C4-2B (cell line): ENCODE measurements at regions not wholly inside any gene's neighbourhood (a gene's known extent, or its start where the extent isn't known, plus 50 kb on each side); places are given as distances from the start of the nearest gene placed in this dataset.

Experiments
- H3K27ac ChIP-seq: fragments of 450-650 bp; 2 replicates; pipeline ENCODE4 v1.5.1; 2017
- ZFX ChIP-seq: fragments of 450-650 bp; IDR thresholded peaks from 2 replicates; pipeline ENCODE4 v1.6.1; 2017
- TF ChIP-seq, protein P1 (sequence below): fragments of 450-650 bp; conservative IDR thresholded peaks from 2 replicates; pipeline ENCODE4 v1.5.1; 2017; ENCODE audit warnings: mild to moderate bottlenecking

DNA sequence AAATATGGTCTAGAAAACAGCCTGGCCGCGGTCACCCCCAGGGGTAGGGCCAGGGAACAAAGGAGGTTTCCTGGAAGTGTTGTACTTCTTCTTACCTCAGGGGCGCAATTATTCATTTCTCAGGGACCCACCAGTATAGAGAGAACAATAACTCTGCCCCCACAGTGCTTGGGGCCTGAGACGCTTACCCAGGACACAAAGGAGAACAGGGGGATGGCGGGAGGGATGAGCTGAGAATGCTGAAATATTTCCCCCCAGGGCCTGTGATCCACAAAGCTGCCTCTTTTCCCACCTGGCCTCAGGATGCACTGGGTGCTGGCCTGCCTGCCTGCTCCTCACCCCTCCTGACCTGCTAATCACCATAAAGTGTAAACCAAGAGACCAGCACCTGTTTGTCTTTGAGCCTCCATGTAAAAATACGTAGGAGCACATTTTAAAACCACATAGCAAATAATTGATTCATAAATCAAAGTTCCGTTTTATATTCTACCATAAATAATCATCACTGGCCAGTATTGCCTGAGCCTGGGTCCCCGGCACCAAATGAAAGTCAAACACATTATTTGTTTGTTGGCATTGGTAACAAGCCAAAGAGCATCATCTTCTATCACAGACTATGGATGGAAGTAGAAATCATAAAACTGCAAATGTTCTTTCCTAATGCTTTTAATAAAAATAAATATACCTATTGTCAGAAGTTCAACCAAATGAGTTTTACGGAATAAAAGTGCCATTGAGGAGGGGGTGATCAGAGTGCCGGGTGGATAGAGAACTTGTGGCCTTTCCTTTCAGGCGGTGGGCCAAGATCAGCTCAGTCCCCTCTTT is 67.3 kb upstream of the RMDN2 start:
- no peak overlapping the region for H3K27ac ChIP-seq
- no peak for TF ChIP-seq ZFX
- TF ChIP-seq, protein P1, sequence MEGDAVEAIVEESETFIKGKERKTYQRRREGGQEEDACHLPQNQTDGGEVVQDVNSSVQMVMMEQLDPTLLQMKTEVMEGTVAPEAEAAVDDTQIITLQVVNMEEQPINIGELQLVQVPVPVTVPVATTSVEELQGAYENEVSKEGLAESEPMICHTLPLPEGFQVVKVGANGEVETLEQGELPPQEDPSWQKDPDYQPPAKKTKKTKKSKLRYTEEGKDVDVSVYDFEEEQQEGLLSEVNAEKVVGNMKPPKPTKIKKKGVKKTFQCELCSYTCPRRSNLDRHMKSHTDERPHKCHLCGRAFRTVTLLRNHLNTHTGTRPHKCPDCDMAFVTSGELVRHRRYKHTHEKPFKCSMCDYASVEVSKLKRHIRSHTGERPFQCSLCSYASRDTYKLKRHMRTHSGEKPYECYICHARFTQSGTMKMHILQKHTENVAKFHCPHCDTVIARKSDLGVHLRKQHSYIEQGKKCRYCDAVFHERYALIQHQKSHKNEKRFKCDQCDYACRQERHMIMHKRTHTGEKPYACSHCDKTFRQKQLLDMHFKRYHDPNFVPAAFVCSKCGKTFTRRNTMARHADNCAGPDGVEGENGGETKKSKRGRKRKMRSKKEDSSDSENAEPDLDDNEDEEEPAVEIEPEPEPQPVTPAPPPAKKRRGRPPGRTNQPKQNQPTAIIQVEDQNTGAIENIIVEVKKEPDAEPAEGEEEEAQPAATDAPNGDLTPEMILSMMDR: no peak

DNA sequence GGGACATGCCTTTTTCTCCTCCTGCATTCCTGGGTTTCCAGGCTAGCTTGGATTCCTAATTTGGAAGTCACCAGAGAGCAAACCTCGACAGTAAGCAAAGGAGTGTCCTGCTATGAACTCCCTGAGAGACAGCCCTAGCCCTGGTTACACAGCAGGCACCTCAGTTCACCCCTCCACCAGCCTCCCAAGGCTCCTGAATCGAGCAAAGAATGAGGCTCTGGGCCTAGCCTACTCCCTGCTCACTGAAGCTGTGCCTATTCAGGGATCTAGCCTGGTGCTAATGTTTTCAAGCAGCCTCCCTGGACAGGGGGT is 66.7 kb upstream of the RMDN2 start:
- H3K27ac ChIP-seq: no peak overlapping the region
- TF ChIP-seq ZFX: no peak
- TF ChIP-seq, protein P1: no peak

DNA sequence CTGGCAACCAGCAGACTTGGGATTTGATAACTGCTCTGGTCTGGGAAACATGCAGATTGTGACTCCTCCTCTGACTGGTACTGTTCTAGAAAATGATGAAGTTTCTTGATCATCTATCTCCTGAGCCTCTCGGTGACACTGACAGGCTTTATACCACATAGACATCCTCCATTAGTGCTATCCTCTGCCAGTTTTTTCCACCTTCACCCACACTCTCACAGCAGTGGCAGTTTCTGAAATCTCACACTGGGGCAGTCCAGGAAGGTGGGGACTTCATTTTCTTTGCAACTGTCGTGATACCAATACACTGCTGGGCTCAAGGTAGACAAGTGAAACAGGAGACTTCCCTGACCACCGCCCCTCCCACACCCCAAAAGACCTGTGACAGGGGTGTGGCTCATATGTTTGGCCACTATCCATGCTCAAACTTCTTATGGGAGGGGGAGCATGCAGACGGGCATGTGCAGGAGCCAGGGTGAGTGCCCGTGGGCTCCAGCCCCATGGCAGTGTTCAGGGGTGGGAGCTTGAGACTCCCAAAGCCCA is 66.3 kb upstream of the RMDN2 start:
- H3K27ac ChIP-seq: no peak overlapping the region
- no peak for TF ChIP-seq ZFX
- TF ChIP-seq, protein P1: no peak

DNA sequence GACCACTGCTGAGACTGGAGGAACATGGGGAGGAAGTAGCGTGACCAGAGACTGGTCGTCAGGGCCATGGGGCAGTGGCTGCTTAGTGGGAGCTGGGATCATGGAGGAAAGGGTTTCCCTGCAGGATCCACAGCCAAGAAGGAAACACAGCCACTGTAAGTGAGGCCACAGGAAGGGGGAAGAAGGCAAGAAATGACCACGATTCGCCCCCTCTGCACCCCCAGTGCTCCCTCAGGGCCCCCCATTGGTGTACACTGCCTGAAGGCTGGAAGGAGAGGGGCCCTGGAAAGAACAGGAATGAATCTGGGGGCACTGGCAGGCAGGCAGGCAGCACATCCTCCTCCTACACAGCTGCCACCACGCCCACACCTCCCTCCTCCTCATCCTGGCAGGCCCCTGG is 62.5 kb upstream of the RMDN2 start:
- TF ChIP-seq, protein P1: no peak
- no peak for TF ChIP-seq ZFX

DNA sequence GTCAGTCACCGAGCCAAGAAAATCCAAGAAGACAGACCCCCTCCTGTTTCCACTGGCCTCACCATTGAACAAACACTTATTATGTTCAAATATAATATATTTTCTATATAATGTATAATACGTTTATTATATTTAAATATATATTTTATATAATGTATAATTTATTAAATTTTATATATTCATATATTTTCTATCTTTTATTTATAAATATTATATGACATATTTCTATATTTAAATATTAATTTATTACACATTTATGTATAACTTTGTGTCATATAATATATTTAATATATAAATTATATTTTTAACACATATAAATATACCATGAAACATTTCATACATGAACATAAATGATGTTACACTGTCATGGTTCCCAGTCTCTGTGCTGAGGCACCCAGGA is 60.9 kb upstream of the RMDN2 start:
- H3K27ac ChIP-seq: no peak overlapping the region
- TF ChIP-seq ZFX: no peak
- TF ChIP-seq, protein P1: no peak

More for the DNA sequence above, 62.5 kb upstream of the RMDN2 start:
- H3K27ac ChIP-seq: no peak overlapping the region

DNA sequence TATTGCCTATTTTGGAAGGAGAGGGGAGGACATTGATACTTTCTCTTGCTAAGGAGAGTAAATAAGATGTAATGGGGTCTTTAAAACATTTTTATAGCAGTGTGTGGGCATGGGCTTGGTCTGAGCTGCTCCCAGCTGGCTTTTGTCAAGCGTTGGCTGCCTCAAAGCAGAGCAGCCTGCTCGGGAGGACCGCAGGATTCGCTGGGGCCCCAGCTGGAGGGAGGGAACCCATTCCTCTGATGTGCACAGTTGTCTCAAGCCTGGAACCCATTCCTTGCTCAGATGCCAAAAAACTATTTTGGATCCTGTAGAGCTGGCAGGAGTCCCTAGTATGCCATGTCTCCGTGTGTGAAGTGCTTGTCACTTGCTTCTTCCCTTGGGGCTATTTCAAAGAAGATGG is 59.4 kb upstream of the RMDN2 start:
- TF ChIP-seq, protein P1: no peak
- TF ChIP-seq ZFX: no peak
- H3K27ac ChIP-seq: no peak overlapping the region

DNA sequence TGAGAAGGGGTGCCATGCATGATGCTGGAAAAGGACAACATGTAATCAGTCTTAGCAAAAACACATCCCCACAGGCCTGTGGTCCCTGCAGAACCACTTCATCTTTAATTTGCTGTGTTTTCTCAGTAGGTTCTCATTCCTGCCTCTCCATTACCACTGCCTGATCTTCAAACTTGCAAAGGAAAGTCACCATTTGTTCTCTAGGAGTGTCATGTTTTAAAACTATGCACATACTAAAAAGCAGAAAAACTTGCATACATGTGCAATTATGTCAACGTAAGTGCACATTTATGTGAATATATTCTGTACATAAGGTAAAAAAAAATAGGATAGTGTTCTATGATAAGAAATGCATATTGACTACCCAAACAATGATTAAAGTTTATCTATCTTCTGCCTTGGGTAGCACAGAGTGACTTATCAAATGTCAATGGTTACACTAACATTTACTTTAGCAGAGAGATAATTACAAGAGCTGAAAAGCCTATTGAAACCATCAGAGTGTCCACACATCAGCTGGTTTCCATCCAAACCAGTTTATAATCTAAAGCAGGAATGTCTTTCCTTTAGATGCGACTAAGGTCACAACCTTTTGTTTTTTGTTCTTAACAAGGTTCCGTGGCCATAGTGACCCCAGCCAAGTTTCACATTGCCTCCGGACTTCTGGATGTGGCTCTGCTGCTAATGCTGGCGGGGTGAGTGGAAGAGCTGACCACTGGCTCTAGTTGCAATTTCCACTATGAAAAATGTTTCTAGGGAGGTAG is 58.7 kb upstream of the RMDN2 start:
- no peak overlapping the region for H3K27ac ChIP-seq
- TF ChIP-seq, protein P1: no peak
- no peak for TF ChIP-seq ZFX
